IMR-90 (cell line): ENCODE measurements at regions not wholly inside any gene's neighbourhood (a gene's known extent, or its start where the extent isn't known, plus 50 kb on each side); places are given as distances from the start of the nearest gene placed in this dataset.

Experiments
- ATAC-seq: fragments of 200-7000 bp; cut with Tn5 transposase; 2 replicates; pipeline ENCODE4 v1.9.1; 2020; ENCODE audit warnings: low read depth, mild to moderate bottlenecking, moderate library complexity
- BruUV-seq: library from RNA; stranded (reverse); fragments of 400-500 nt; replicated peaks from 2 replicates; lab custom pipeline; 2021; lab: Mats Ljungman, UMichigan
- CTCF ChIA-PET: fragments of 300-600 bp; formaldehyde crosslinking; extraction: SDS; loops from one replicate; lab custom pipeline; 2021; ENCODE audit warnings: antibody characterized with exemption; lab: Yijun Ruan, JAX
- POLR2A ChIA-PET: fragments of 300-600 bp; sonication (Branson Sonifier 250); formaldehyde crosslinking; loops from one replicate; lab custom pipeline; 2022; ENCODE audit warnings: antibody characterized with exemption; ENCODE audit not compliant: unreplicated experiment; lab: Charles Lee
- DNase-seq: peaks from one replicate; pipeline ENCODE4 v3.0.0; 2013
- H2AFZ ChIP-seq: replicated peaks from 2 replicates; pipeline ENCODE3; 2013; ENCODE audit warnings: low read length, mild to moderate bottlenecking; ENCODE audit not compliant: poor library complexity
- H2AK5ac ChIP-seq: 2 replicates; pipeline ENCODE4 v1.6.1; 2013; ENCODE audit warnings: low read depth, low read length, inconsistent platforms
- H2AK9ac ChIP-seq: replicated peaks from 2 replicates; pipeline ENCODE3; 2013; ENCODE audit warnings: mild to moderate bottlenecking, low read depth, low read length, moderate library complexity; ENCODE audit not compliant: poor library complexity
- H2BK120ac ChIP-seq: 2 replicates; pipeline ENCODE4 v1.6.1; 2013; ENCODE audit warnings: low read depth, low read length, inconsistent platforms
- H2BK15ac ChIP-seq: 3 replicates; pipeline ENCODE4 v1.6.1; 2013; ENCODE audit warnings: low read depth, low read length, inconsistent platforms
- H2BK20ac ChIP-seq: 2 replicates; pipeline ENCODE4 v1.6.1; 2013; ENCODE audit warnings: low read depth, mild to moderate bottlenecking, inconsistent platforms, low read length, moderate library complexity
- H2BK5ac ChIP-seq: 2 replicates; pipeline ENCODE4 v1.6.1; 2013; ENCODE audit warnings: mild to moderate bottlenecking, low read depth, low read length, inconsistent platforms; ENCODE audit not compliant: poor library complexity, severe bottlenecking
- H3K14ac ChIP-seq: replicated peaks from 2 replicates; pipeline ENCODE4 v1.6.1; 2013; ENCODE audit warnings: low read depth, low read length, inconsistent platforms
- H3K18ac ChIP-seq: 2 replicates; pipeline ENCODE4 v1.6.1; 2013; ENCODE audit warnings: low read depth, low read length, control low read depth
- H3K23ac ChIP-seq: 2 replicates; pipeline ENCODE4 v1.6.1; 2013; ENCODE audit warnings: low read depth, low read length, inconsistent platforms
- H3K27ac ChIP-seq: 2 replicates; pipeline ENCODE4 v1.5.1; 2013; ENCODE audit warnings: mild to moderate bottlenecking, control low read depth, low read length; ENCODE audit not compliant: insufficient read depth
- H3K27me3 ChIP-seq: 2 replicates; pipeline ENCODE4 v1.6.1; 2013; ENCODE audit warnings: low read length; ENCODE audit not compliant: control insufficient read depth, insufficient read depth
- H3K36me3 ChIP-seq: 2 replicates; pipeline ENCODE4 v1.6.1; 2013; ENCODE audit warnings: low read length, mixed read lengths; ENCODE audit not compliant: control insufficient read depth, insufficient read depth
- H3K4ac ChIP-seq: 2 replicates; pipeline ENCODE4 v1.6.1; 2013; ENCODE audit warnings: low read depth, low read length, inconsistent platforms
- H3K4me1 ChIP-seq: 2 replicates; pipeline ENCODE4 v1.6.1; 2013; ENCODE audit warnings: low read length, mixed read lengths; ENCODE audit not compliant: control insufficient read depth, insufficient read depth
- H3K4me2 ChIP-seq: 2 replicates; pipeline ENCODE4 v1.6.1; 2013; ENCODE audit warnings: low read depth, mild to moderate bottlenecking, control low read depth, low read length, moderate library complexity
- H3K4me3 ChIP-seq: 2 replicates; pipeline ENCODE4 v1.5.1; 2013; ENCODE audit warnings: low read depth, mild to moderate bottlenecking, control low read depth, low read length, moderate library complexity; ENCODE audit not compliant: insufficient read depth
- H3K56ac ChIP-seq: 2 replicates; pipeline ENCODE4 v1.6.1; 2013; ENCODE audit warnings: low read length, inconsistent platforms; ENCODE audit not compliant: insufficient read depth; ENCODE audit errors: extremely low read depth
- H3K79me1 ChIP-seq, 2 experiments: 2 replicates each; pipeline ENCODE4 v1.6.1; 2013; ENCODE audit warnings: low read length in 2 of 2, inconsistent platforms in 1 of 2, low read depth in 1 of 2
- H3K9ac ChIP-seq: 2 replicates; pipeline ENCODE4 v1.6.1; 2013; ENCODE audit warnings: low read depth, low read length, control low read depth
- H3K9me1 ChIP-seq: 2 replicates; pipeline ENCODE4 v1.6.1; 2013; ENCODE audit warnings: low read length, inconsistent platforms; ENCODE audit not compliant: insufficient read depth
- H3K9me3 ChIP-seq: 2 replicates; pipeline ENCODE4 v1.6.1; 2013; ENCODE audit warnings: low read length; ENCODE audit not compliant: control insufficient read depth, insufficient read depth
- H4K20me1 ChIP-seq: 2 replicates; pipeline ENCODE4 v1.6.1; 2013; ENCODE audit warnings: low read length, inconsistent platforms; ENCODE audit not compliant: insufficient read depth
- H4K5ac ChIP-seq: 2 replicates; pipeline ENCODE4 v1.6.1; 2013; ENCODE audit warnings: mild to moderate bottlenecking, low read depth, low read length, control low read depth
- H4K8ac ChIP-seq, 2 experiments: 2 replicates each; pipeline ENCODE4 v1.6.1; 2013; ENCODE audit warnings: low read depth in 2 of 2, low read length in 2 of 2, control low read depth in 1 of 2, inconsistent platforms in 1 of 2
- H4K91ac ChIP-seq: 2 replicates; pipeline ENCODE4 v1.6.1; 2013; ENCODE audit warnings: low read depth, low read length, inconsistent platforms; ENCODE audit not compliant: insufficient read depth
- CEBPB ChIP-seq: IDR thresholded peaks from 2 replicates; pipeline ENCODE4 v1.6.1; 2012; ENCODE audit warnings: low read depth, low read length, improper control_type of control experiment
- CTCF ChIP-seq: conservative IDR thresholded peaks from 2 replicates; pipeline ENCODE4 v1.5.1; 2012; ENCODE audit warnings: mild to moderate bottlenecking, low read depth, low read length, improper control_type of control experiment
- ELK1 ChIP-seq: fragments of 150-350 bp; IDR thresholded peaks from 2 replicates; pipeline ENCODE4 v1.6.1; 2016; ENCODE audit warnings: low read depth, mild to moderate bottlenecking, low read length, moderate library complexity, borderline replicate concordance
- MAFK ChIP-seq: IDR thresholded peaks from 2 replicates; pipeline ENCODE4 v1.6.1; 2012; ENCODE audit warnings: low read depth, low read length, improper control_type of control experiment
- MAZ ChIP-seq: IDR thresholded peaks from 2 replicates; pipeline ENCODE4 v1.6.1; 2012; ENCODE audit warnings: low read depth, mild to moderate bottlenecking, low read length, improper control_type of control experiment, moderate library complexity, borderline replicate concordance
- MXI1 ChIP-seq: IDR thresholded peaks from 2 replicates; pipeline ENCODE4 v1.6.1; 2012; ENCODE audit warnings: low read depth, mild to moderate bottlenecking, low read length, moderate library complexity, borderline replicate concordance
- NFE2L2 ChIP-seq: fragments of 150-350 bp; IDR thresholded peaks from 2 replicates; pipeline ENCODE4 v1.6.1; 2016; ENCODE audit warnings: low read depth, mild to moderate bottlenecking, low read length
- POLR2A ChIP-seq: IDR thresholded peaks from 2 replicates; pipeline ENCODE4 v1.6.1; 2012; ENCODE audit warnings: mild to moderate bottlenecking, low read depth, low read length
- RAD21 ChIP-seq: IDR thresholded peaks from 2 replicates; pipeline ENCODE4 v1.6.1; 2012; ENCODE audit warnings: low read length, improper control_type of control experiment
- RCOR1 ChIP-seq: IDR thresholded peaks from 2 replicates; pipeline ENCODE4 v1.6.1; 2012; ENCODE audit warnings: mild to moderate bottlenecking, low read length, improper control_type of control experiment; ENCODE audit not compliant: insufficient replicate concordance
- SMC3 ChIP-seq: fragments of 150-350 bp; IDR thresholded peaks from 2 replicates; pipeline ENCODE4 v1.6.1; 2016; ENCODE audit warnings: low read depth, mild to moderate bottlenecking, antibody characterized with exemption, low read length, moderate library complexity
- USF2 ChIP-seq: fragments of 150-350 bp; IDR thresholded peaks from 2 replicates; pipeline ENCODE4 v1.6.1; 2017; ENCODE audit warnings: mild to moderate bottlenecking, antibody characterized with exemption, low read length, low read depth
- WGBS, 2 experiments: methylation state at CpG; one replicate each; pipeline versions ENCODE4 v1.1.5 to v1.1.7; 2013; ENCODE audit warnings: missing lambda C conversion rate in 2 of 2; ENCODE audit not compliant: insufficient read length in 1 of 2; ENCODE audit errors: extremely low coverage in 2 of 2; 5-methylcytosine and 5-hydroxymethylcytosine counted together
- dilution Hi-C: fragments of 300-500 bp; cut with HindIII; formaldehyde crosslinking; loops from one replicate; pipeline ENCODE4 v1.14.3; 2018; ENCODE audit warnings: low sequenced_read_pairs; ENCODE audit not compliant: unreplicated experiment
- in situ Hi-C: fragments of 300-500 bp; cut with MboI; formaldehyde crosslinking; loops from 3 replicates; pipeline ENCODE4 v1.14.3; 2019; ENCODE audit warnings: low sequenced_read_pairs, inconsistent platforms, mixed read lengths
- intact Hi-C: fragments of 100-400 bp; cut with micrococcal nuclease; formaldehyde crosslinking; loops from 2 replicates; pipeline ENCODE4 v1.10.0; 2022

- H4K8ac ChIP-seq = no peak overlapping the region
- H3K14ac ChIP-seq = no peak overlapping the region
- H2BK20ac ChIP-seq = no peak overlapping the region
- no peak overlapping the region for H3K4me2 ChIP-seq
- no peak overlapping the region for H3K18ac ChIP-seq
- H3K27ac ChIP-seq = no peak overlapping the region
- POLR2A ChIA-PET = no interaction called here
- no peaks in the 10 kb centered on the region for H3K9me3 ChIP-seq
- no peak overlapping the region for H2AK9ac ChIP-seq
- H3K56ac ChIP-seq = no peak overlapping the region
- H2BK120ac ChIP-seq = no peak overlapping the region
- no peak overlapping the region for H3K4me3 ChIP-seq
- H3K9ac ChIP-seq = no peak overlapping the region
- no peak overlapping the region for H2BK5ac ChIP-seq
- WGBS, 2 experiments = no CpG with 5 or more reads among the region's 1 CpG
- H3K4ac ChIP-seq = no peak overlapping the region
- no peak overlapping the region for H3K23ac ChIP-seq
- no peak for TF ChIP-seq RCOR1
- no peak for TF ChIP-seq CEBPB
- TF ChIP-seq POLR2A = no peak
- TF ChIP-seq MXI1 = no peak
- no peak for TF ChIP-seq MAZ
- no peak for TF ChIP-seq CTCF
- TF ChIP-seq MAFK = no peak
- TF ChIP-seq NFE2L2 = no peak
- no peak for TF ChIP-seq SMC3
- no peak for TF ChIP-seq USF2
- no peak for TF ChIP-seq RAD21
- TF ChIP-seq ELK1 = no peak
- H3K4me1 ChIP-seq = no peaks in the 10 kb centered on the region
- no peak overlapping the region for H2BK15ac ChIP-seq
- no TSS peak for BruUV-seq
- no peak overlapping the region for H4K5ac ChIP-seq
- no peaks in the 10 kb centered on the region for H3K9me1 ChIP-seq
- H3K27me3 ChIP-seq = no peaks in the 10 kb centered on the region
- H3K79me1 ChIP-seq = no peaks in the 10 kb centered on the region
- in situ Hi-C loops = no loop called here
- DNase-seq (no peak), ATAC-seq (no peak)
- CTCF ChIA-PET = no interaction called here
- dilution Hi-C loops = no loop called here
- intact Hi-C loops = no loop called here
- no peak overlapping the region for H2AK5ac ChIP-seq
- no peaks in the 10 kb centered on the region for H4K20me1 ChIP-seq
- no peak overlapping the region for H4K91ac ChIP-seq
- H3K36me3 ChIP-seq = no peaks in the 10 kb centered on the region
- no peak overlapping the region for H2AFZ ChIP-seq
Observed at GRCh38 chr3:5441401-5441800, 253.9 kb downstream of the EDEM1 start.
